ENCODE measurements at regions not wholly inside any gene's neighbourhood (a gene's known extent, or its start where the extent isn't known, plus 50 kb on each side); places are given as distances from the start of the nearest gene placed in this dataset.

DNA sequence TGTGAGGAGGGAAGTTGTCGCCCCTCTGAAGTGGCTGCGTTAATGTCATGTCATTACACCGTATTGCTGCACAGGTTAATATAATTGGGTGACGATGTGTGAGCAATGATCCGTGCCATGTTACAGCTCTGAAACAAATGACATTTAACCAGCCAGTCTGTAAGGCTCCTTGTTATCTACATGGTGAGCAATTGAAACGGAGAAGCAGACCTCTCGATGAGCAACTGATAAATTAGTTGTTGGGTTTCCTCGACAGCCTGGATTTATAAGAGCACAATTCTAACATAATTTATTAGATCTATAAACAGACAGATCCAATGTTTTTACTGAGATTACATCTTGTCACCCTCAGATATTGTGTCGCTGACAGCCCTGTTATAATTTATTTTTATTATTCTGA lies 49.9 kb upstream of the MAFB start:
- no peak for ATAC-seq
- no peak for TF ChIP-seq TCF4 (CRISPR knock-in tag; IDR thresholded peaks at IDR 0.05; ENCODE audit: borderline replicate concordance)
- no peak for TF ChIP-seq CSDC2 (CRISPR knock-in tag; IDR thresholded peaks at IDR 0.05)
- no peak for TF ChIP-seq ZC3H10 (CRISPR knock-in tag; IDR thresholded peaks at IDR 0.05)
- TF ChIP-seq, protein P1, sequence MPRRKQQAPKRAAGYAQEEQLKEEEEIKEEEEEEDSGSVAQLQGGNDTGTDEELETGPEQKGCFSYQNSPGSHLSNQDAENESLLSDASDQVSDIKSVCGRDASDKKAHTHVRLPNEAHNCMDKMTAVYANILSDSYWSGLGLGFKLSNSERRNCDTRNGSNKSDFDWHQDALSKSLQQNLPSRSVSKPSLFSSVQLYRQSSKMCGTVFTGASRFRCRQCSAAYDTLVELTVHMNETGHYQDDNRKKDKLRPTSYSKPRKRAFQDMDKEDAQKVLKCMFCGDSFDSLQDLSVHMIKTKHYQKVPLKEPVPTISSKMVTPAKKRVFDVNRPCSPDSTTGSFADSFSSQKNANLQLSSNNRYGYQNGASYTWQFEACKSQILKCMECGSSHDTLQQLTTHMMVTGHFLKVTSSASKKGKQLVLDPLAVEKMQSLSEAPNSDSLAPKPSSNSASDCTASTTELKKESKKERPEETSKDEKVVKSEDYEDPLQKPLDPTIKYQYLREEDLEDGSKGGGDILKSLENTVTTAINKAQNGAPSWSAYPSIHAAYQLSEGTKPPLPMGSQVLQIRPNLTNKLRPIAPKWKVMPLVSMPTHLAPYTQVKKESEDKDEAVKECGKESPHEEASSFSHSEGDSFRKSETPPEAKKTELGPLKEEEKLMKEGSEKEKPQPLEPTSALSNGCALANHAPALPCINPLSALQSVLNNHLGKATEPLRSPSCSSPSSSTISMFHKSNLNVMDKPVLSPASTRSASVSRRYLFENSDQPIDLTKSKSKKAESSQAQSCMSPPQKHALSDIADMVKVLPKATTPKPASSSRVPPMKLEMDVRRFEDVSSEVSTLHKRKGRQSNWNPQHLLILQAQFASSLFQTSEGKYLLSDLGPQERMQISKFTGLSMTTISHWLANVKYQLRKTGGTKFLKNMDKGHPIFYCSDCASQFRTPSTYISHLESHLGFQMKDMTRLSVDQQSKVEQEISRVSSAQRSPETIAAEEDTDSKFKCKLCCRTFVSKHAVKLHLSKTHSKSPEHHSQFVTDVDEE (CRISPR knock-in tag; IDR thresholded peaks at IDR 0.05), result no peak
- TF ChIP-seq, protein P2, sequence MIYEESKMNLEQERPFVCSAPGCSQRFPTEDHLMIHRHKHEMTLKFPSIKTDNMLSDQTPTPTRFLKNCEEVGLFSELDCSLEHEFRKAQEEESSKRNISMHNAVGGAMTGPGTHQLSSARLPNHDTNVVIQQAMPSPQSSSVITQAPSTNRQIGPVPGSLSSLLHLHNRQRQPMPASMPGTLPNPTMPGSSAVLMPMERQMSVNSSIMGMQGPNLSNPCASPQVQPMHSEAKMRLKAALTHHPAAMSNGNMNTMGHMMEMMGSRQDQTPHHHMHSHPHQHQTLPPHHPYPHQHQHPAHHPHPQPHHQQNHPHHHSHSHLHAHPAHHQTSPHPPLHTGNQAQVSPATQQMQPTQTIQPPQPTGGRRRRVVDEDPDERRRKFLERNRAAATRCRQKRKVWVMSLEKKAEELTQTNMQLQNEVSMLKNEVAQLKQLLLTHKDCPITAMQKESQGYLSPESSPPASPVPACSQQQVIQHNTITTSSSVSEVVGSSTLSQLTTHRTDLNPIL (CRISPR knock-in tag; IDR thresholded peaks at IDR 0.05; ENCODE audit: low read depth), result no peak
- TF ChIP-seq CSRNP3 (CRISPR knock-in tag; IDR thresholded peaks at IDR 0.05), result no peak
- no peak for TF ChIP-seq ZFP3 (CRISPR knock-in tag; IDR thresholded peaks at IDR 0.05)
- TF ChIP-seq OSR1 (CRISPR knock-in tag; IDR thresholded peaks at IDR 0.05), result no peak
- no peak for TF ChIP-seq ZFP30 (CRISPR knock-in tag; IDR thresholded peaks at IDR 0.05)
- TF ChIP-seq GLIS3 (CRISPR knock-in tag; IDR thresholded peaks at IDR 0.05), result no peak
- TF ChIP-seq ISL1 (CRISPR knock-in tag; IDR thresholded peaks at IDR 0.05), result no peak
- no peak for TF ChIP-seq BACH2 (CRISPR knock-in tag; IDR thresholded peaks at IDR 0.05; ENCODE audit: borderline replicate concordance)
- TF ChIP-seq PPARA (CRISPR knock-in tag; IDR thresholded peaks at IDR 0.05; ENCODE audit: borderline replicate concordance), result no peak

DNA sequence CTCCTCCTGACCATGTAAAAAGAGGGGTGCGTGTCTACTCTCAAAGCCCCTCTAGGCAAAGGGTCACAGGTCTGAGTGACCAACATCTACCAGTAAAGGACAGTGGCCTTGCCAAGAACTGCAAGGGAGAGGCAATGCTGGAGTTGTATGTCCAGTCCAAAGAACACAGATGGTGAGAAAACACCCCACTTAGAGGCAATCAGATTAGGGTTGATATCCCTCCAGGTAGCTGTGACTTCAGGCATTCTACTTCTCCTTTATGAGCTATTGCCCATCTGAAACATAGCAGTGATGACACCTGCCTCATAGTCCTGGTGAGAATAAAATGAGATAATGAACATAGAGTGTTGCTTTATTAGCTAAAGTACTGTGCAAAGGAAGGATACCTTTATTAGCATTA lies 50.8 kb upstream of the MAFB start:
- ATAC-seq, result no peak
- TF ChIP-seq OSR1 (CRISPR knock-in tag; IDR thresholded peaks at IDR 0.05) (no peak), ESRRG (CRISPR knock-in tag; IDR thresholded peaks at IDR 0.05) (no peak), TCF4 (CRISPR knock-in tag; IDR thresholded peaks at IDR 0.05; ENCODE audit: borderline replicate concordance) (no peak), ISL1 (CRISPR knock-in tag; IDR thresholded peaks at IDR 0.05) (no peak), PATZ1 (CRISPR knock-in tag; IDR thresholded peaks at IDR 0.05; ENCODE audit: borderline replicate concordance) (no peak)

DNA sequence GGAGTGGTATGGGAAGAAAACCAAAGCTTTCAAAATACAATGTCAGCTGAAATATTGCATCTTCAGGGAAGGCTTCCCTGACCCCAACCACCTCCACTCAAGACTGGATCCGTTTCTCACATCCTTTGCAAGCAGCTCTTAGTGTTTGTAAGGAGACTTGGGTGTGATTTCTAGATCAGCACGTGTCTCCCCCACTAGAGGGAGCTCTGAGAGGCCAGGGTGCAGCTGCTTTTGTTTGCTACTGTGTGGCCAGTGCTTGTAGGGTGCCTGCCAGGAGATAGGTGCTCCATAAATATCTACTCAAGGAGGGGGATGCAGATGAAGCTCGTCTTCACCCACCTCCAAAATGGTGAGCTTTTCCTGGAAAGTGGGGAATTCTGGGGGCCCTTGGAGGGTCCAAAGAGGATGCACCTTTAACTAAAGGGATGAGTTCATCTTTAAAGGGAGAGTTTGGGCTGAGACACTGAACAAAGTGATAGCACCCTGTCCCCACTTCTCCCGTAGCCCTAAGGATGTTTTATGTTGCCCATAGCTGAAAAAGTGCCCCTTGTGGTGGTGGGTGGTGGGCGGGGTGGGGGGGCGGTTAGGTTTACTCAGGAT lies 52.6 kb upstream of the MAFB start:
- TF ChIP-seq TOX (CRISPR knock-in tag; IDR thresholded peaks at IDR 0.05; ENCODE audit: borderline replicate concordance), result no peak
- ATAC-seq, result peak; percentile 59; the same call in 2 of the 3 replicates

DNA sequence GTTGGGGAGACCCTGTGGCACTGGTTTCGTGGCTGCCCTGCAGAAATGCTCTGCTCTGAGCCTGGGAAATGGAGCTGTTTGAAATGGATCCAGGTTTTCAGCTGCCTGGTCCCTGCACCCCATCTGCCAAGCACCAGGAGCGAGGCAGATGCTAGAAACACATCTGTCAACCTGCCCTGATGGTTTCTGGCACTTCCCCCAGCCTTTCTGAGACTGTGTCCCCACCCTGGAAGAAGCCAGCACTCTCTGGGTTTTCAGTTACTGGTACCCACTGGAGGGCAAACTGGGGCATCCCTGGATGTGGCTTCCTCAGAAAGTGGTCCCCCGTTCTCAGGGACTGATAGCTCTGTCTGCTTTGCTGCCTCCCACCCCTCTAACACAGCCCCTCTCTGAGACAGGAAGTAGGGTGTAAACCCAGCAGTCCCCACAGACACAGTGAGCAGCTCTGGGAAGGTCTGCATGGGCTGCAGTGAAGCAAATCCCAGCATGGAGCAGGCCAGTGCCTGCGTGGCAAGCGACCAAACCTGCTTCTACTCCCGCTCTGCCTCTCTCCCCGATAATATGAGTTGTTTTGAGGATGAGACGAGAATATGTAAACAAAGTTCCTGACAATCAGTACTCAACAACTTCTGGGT lies 54.2 kb upstream of the MAFB start:
- ATAC-seq, result no peak
- TF ChIP-seq GLIS3 (CRISPR knock-in tag; IDR thresholded peaks at IDR 0.05) (no peak), SNAI2 (CRISPR knock-in tag; IDR thresholded peaks at IDR 0.05) (no peak), ESRRG (CRISPR knock-in tag; IDR thresholded peaks at IDR 0.05) (no peak), ZFP30 (CRISPR knock-in tag; IDR thresholded peaks at IDR 0.05) (no peak), PPARA (CRISPR knock-in tag; IDR thresholded peaks at IDR 0.05; ENCODE audit: borderline replicate concordance) (no peak), ZC3H10 (CRISPR knock-in tag; IDR thresholded peaks at IDR 0.05) (no peak), CSDC2 (CRISPR knock-in tag; IDR thresholded peaks at IDR 0.05) (no peak), CSRNP3 (CRISPR knock-in tag; IDR thresholded peaks at IDR 0.05) (no peak), ISL1 (CRISPR knock-in tag; IDR thresholded peaks at IDR 0.05) (no peak), TCF4 (CRISPR knock-in tag; IDR thresholded peaks at IDR 0.05; ENCODE audit: borderline replicate concordance) (no peak), RARB (CRISPR knock-in tag; IDR thresholded peaks at IDR 0.05) (no peak), TOX (CRISPR knock-in tag; IDR thresholded peaks at IDR 0.05; ENCODE audit: borderline replicate concordance) (no peak), BACH2 (CRISPR knock-in tag; IDR thresholded peaks at IDR 0.05; ENCODE audit: borderline replicate concordance) (no peak)
- TF ChIP-seq, protein P1 (CRISPR knock-in tag; IDR thresholded peaks at IDR 0.05), result no peak
- TF ChIP-seq, protein P3, sequence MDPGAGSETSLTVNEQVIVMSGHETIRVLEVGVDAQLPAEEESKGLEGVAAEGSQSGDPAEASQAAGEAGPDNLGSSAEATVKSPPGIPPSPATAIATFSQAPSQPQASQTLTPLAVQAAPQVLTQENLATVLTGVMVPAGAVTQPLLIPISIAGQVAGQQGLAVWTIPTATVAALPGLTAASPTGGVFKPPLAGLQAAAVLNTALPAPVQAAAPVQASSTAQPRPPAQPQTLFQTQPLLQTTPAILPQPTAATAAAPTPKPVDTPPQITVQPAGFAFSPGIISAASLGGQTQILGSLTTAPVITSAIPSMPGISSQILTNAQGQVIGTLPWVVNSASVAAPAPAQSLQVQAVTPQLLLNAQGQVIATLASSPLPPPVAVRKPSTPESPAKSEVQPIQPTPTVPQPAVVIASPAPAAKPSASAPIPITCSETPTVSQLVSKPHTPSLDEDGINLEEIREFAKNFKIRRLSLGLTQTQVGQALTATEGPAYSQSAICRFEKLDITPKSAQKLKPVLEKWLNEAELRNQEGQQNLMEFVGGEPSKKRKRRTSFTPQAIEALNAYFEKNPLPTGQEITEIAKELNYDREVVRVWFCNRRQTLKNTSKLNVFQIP (CRISPR knock-in tag; IDR thresholded peaks at IDR 0.05; ENCODE audit: borderline replicate concordance, low read depth), result no peak
